ENCODE measurements at regions not wholly inside any gene's neighbourhood (a gene's known extent, or its start where the extent isn't known, plus 50 kb on each side); places are given as distances from the start of the nearest gene placed in this dataset.

DNA sequence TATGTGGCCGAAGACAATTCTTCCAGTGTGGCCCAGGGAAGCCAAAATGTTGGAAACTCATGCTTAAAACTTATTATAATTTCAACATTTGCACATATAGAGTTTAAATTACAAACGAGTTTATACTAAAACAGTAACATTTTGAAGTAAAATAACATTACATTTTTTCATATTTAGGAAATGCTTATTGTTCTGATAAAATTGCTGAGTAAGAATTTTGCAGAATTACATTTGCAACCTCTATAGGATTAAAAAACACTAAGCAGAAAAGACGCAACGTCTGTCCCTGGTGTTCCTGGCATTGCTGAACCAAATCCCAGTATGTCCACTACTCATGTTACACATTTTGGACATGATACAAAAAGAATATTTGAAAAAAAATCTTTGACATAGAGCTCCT, 1241.2 kb downstream of the SUCLG1 start:
- TF ChIP-seq, protein P1, sequence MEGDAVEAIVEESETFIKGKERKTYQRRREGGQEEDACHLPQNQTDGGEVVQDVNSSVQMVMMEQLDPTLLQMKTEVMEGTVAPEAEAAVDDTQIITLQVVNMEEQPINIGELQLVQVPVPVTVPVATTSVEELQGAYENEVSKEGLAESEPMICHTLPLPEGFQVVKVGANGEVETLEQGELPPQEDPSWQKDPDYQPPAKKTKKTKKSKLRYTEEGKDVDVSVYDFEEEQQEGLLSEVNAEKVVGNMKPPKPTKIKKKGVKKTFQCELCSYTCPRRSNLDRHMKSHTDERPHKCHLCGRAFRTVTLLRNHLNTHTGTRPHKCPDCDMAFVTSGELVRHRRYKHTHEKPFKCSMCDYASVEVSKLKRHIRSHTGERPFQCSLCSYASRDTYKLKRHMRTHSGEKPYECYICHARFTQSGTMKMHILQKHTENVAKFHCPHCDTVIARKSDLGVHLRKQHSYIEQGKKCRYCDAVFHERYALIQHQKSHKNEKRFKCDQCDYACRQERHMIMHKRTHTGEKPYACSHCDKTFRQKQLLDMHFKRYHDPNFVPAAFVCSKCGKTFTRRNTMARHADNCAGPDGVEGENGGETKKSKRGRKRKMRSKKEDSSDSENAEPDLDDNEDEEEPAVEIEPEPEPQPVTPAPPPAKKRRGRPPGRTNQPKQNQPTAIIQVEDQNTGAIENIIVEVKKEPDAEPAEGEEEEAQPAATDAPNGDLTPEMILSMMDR (conservative IDR thresholded peaks at IDR 0.05; ENCODE audit: low read length) = no peak
- TF ChIP-seq EZH2phosphoT487 (IDR thresholded peaks at IDR 0.05; ENCODE audit: borderline replicate concordance) = no peak

Data from Loucy (cell line).